ENCODE measurements at regions not wholly inside any gene's neighbourhood (a gene's known extent, or its start where the extent isn't known, plus 50 kb on each side); places are given as distances from the start of the nearest gene placed in this dataset.

- H3K27ac ChIP-seq (ENCODE audit: low read depth in 1 of 2, low read length in 2 of 2) = no peak overlapping the region
- 81% methylated on average over 2 of the region's 2 CpGs for WGBS
- H3K36me3 ChIP-seq (ENCODE audit: control insufficient read depth in 4 of 4, insufficient read depth in 3 of 4, low read depth in 1 of 4, low read length in 3 of 4) = no peaks in the 10 kb centered on the region
- no peaks in the 10 kb centered on the region for H3K4me1 ChIP-seq (ENCODE audit: control insufficient read depth in 4 of 4, insufficient read depth in 4 of 4, low read length in 3 of 4)
- H3K9me3 ChIP-seq (ENCODE audit: control insufficient read depth in 4 of 4, low read length in 3 of 4) = no peaks in the 10 kb centered on the region
- no peak for DNase-seq (ENCODE audit: low spot score)
- no peak overlapping the region for H3K4me3 ChIP-seq (ENCODE audit: low read depth in 1 of 3, low read length in 3 of 3)
- H3K9ac ChIP-seq (ENCODE audit: low read depth in 1 of 2, low read length in 2 of 2) = no peak overlapping the region
- TF ChIP-seq RAD21 (IDR thresholded peaks at IDR 0.05) = no peak
- TF ChIP-seq CTCF (IDR thresholded peaks at IDR 0.05; ENCODE audit: low read depth, low read length, missing input control) = no peak
- no peak for TF ChIP-seq HNF4A (conservative IDR thresholded peaks at IDR 0.05)
- no peak for TF ChIP-seq YY1 (IDR thresholded peaks at IDR 0.05)
- TF ChIP-seq REST (IDR thresholded peaks at IDR 0.05) = no peak
- TF ChIP-seq HNF4G (IDR thresholded peaks at IDR 0.05) = no peak
- TF ChIP-seq EGR1 (IDR thresholded peaks at IDR 0.05; ENCODE audit: low read depth in 2 of 2) = no peak
- no peak for TF ChIP-seq ATF3 (IDR thresholded peaks at IDR 0.05)
- no peak for TF ChIP-seq JUND (IDR thresholded peaks at IDR 0.05)
- TF ChIP-seq, protein P1, sequence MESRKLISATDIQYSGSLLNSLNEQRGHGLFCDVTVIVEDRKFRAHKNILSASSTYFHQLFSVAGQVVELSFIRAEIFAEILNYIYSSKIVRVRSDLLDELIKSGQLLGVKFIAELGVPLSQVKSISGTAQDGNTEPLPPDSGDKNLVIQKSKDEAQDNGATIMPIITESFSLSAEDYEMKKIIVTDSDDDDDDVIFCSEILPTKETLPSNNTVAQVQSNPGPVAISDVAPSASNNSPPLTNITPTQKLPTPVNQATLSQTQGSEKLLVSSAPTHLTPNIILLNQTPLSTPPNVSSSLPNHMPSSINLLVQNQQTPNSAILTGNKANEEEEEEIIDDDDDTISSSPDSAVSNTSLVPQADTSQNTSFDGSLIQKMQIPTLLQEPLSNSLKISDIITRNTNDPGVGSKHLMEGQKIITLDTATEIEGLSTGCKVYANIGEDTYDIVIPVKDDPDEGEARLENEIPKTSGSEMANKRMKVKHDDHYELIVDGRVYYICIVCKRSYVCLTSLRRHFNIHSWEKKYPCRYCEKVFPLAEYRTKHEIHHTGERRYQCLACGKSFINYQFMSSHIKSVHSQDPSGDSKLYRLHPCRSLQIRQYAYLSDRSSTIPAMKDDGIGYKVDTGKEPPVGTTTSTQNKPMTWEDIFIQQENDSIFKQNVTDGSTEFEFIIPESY (IDR thresholded peaks at IDR 0.05) = no peak
- no peak for TF ChIP-seq NR2F2 (IDR thresholded peaks at IDR 0.05)
- TF ChIP-seq TAF1 (conservative IDR thresholded peaks at IDR 0.05) = no peak
- TF ChIP-seq GABPA (IDR thresholded peaks at IDR 0.05 in 1 of 2, conservative IDR thresholded peaks at IDR 0.05 in 1 of 2) = no peak
- TF ChIP-seq RXRA (IDR thresholded peaks at IDR 0.05) = no peak
- TF ChIP-seq FOXA1 (IDR thresholded peaks at IDR 0.05) = no peak
- TF ChIP-seq, protein P2, sequence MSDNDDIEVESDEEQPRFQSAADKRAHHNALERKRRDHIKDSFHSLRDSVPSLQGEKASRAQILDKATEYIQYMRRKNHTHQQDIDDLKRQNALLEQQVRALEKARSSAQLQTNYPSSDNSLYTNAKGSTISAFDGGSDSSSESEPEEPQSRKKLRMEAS (IDR thresholded peaks at IDR 0.05) = no peak
- TF ChIP-seq SP1 (IDR thresholded peaks at IDR 0.05) = no peak
- TF ChIP-seq FOXA2 (IDR thresholded peaks at IDR 0.05) = no peak
- peaks cover 0 to 4% (median 1%) of the 10 kb centered on the region in 4 donors for H3K27me3 ChIP-seq (ENCODE audit: control insufficient read depth in 4 of 4, insufficient read depth in 4 of 4, low read length in 3 of 4)
Measured at GRCh38 chr4:86536151-86536550, 58.0 kb upstream of the PTPN13 start.
